NCI-H1436 (cell line): ENCODE measurements at regions not wholly inside any gene's neighbourhood (a gene's known extent, or its start where the extent isn't known, plus 50 kb on each side); places are given as distances from the start of the nearest gene placed in this dataset.

Experiments used
- DNase-seq: peaks from one replicate; lab custom pipeline; 2025; lab: John Stamatoyannopoulos, UW

DNA sequence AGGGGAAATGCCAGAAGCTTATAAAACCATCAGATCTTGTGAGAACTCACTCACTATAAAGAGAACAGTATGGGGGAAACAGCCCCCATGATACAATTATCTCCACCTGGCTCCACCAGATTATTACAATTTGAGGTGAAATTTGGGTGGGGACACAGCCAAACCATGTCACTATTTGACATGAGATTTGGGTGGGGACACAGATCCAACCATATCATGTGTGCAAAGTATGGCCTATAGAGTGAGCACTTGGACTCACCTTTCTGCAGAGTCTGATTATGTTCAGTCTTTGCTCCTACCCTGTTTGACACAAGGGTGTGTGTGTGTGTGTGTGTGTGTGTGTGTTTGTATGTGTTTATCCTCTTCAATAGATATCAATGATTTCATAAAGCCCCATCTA lies 287.5 kb downstream of the ZNF536 start:
- DNase-seq = no peak

DNA sequence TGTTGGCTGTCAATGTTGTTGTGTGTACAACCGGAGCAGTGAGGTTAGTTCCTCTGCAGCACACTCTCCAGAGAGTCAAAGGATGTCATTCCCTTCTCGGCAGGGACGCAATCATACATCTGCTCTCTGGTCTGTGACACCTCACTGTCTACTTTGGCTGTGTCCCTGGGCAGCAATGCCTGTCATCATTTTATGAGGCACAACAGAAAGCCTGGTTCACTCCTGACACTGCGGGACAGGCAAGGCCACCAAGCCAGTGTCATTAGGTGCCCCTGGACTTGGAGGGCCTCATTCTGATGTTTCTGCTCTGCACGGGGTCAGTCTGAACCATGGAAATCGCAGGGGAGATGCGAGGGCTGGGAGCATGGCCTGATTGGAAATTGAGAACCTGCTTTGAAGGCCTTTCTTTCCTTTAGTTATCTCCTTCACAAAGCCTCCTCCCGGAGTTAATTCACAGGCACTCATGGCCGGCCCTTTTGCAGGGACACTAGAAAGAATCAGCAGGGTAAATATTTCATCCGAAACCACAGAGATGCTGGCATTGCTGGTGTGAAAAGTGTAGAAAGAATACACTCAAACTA lies 284.4 kb downstream of the ZNF536 start:
- no peak for DNase-seq

DNA sequence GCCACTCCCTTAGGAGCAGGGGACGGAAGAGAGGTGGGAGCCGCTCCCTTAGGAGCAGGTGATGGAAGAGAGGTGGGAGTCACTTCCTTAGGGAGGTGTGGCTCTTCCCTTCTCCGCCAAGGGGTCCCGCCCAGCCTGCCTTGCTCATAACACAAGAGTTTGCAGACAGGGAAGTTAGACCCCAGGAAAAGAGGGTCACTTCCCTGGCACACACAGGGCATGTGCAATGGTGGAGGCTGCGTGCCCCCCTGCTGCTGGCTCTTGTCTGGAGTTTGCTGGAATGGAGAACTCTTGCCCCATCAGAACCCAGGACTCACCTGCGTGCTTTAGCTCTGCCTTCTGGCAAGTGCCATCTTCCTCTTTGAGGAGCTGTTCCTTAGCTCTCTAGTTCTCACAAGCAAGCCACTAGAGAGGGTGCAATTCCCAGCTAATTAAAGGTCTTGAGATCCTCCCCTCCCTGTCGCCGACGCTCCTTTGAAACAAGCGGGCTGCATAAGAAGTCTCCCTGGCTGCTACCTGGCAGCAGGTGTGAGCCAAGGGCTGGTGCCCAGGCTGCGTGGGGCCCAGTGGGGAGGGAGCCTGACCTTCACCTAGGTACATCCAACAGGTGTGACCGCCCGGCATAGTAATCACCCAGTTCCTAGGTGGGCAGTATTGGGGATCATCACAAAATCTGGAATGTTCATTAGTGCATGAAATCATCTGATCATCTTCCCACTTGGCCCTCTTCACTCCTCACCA lies 281.6 kb downstream of the ZNF536 start:
- DNase-seq = no peak

DNA sequence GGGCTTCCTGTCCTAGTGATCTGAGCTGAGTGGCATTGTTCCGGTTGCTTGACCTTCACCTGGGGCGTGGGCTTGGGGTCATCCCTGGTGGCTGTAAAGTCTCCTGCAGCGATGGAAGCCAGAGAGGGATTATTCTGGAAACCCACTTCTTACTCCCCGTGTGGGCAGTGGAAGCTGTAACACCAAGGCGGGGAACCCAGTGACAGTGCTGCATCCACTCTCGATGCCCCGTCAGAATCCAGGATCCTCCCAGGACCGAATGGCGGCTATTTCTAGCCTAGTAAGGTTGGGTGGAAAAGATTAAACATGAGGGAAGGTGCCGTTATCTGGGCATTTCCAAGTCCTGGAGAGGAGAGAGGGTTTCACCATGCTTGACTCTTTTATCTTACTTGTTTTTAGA lies 280.6 kb downstream of the ZNF536 start:
- DNase-seq = no peak

DNA sequence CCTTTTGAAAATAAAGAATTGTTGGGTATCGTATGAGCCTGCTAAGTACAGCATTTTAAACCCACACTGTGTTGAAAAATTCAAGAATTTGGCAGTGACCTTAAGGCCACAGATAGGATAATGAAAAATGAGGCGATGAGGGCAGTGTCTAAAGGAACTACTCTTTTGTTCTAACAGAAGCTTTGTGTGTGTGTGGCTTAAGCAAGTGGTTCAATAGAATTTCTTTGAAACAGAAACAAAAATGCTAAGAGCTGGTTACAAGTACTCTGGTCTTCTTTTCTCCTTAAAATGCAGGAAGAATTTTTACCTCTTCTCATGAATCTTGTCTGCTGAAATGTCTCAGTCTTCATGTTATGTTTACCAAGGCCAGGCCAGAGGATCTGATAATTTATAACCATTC lies 279.5 kb downstream of the ZNF536 start:
- DNase-seq = no peak

DNA sequence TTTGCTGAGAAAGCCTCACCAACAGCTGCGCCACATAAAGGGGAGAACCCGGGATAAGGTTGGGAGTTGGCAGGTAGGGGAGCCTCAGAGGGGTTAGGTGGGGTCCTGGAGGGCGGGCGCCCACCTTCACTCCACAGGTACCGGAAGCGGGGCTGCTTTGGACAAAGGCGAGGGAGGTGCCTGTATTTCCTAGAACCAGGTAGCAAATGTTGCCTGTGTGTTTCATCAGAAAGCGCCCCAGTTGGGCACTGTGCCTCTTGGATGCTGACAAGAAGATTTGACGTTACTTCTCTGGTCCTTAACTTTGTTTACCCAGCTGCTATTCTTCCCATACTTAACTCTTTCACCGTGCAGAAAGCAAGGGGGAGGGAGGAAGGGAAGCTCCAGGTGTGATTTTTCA lies 278.9 kb downstream of the ZNF536 start:
- peak; percentile 59 for DNase-seq

DNA sequence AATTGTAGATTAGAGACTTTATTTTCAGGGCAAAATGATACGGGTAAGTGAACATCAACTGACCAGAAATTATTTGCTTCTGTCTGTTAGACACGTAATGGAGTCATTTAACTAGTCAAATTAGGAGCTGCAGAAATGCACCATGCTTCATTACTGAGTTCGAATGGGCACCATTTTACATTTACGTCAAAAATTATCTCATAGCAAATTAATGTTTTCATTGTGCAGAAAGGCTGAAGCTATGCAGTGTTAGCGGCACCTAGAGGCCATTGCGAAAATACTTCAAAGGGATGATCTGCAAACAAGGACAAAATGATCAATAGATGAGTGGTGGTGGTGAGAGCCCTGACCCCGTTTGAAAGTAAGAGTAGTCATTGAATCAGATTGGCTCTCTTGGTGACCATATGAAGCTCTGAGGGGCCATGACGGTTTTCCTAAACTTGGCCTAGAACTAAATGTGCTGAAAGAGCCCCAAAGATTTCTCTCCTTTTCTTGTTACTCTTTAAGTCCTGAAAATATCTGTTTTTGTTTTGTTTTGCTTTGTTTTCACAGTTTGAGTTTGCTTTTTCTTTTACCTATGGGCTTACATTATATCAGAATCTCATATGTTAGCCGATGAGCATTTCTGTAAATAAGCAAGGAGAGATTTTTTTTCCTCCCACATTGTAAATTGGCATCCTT lies 277.9 kb downstream of the ZNF536 start:
- DNase-seq = peak; percentile 81

DNA sequence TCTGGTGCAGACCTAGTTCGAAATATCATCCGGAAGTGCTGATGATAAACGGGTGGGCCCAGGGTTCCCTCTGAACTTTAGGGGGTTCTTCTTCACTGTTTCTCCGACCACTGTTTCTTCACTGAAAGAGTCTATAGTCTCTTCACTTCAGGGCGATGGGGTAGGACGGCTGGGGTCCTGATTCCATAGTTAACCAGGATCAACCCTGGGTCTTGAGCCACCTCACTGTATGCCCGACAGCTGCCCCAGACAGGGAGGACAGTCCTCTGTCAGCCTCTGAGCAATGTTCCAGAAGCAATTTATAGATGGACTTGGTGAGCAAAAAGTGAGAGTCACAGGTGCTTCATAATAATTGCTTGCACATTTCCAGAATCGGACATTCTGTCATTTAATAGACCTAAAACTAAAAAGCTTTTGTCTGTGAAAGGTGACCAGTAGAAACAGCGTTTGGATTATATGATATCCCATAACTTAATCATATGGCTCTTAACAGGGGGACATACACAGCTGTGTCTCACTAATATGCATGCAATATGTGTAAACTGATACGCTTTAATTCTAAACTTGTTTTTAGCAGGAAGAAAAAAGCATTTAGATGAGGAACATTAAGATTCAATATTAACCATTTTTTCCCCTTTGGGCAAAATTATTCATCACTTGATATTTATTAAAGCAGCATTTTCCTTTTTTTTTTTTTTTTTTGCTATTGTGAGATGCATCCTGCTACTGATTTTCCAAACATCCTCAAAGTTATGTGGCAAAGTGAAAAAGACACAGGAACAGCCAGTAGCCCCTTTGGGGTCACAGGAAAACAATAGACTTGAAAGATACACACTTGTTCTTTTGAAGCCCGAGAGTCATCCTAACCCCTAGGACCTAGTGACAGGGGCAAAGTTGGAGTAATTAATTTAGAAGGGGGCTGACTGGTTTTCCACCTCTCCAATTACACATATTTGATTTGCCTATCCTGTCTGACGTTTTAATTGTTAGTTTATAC lies 277.0 kb downstream of the ZNF536 start:
- DNase-seq = no peak

DNA sequence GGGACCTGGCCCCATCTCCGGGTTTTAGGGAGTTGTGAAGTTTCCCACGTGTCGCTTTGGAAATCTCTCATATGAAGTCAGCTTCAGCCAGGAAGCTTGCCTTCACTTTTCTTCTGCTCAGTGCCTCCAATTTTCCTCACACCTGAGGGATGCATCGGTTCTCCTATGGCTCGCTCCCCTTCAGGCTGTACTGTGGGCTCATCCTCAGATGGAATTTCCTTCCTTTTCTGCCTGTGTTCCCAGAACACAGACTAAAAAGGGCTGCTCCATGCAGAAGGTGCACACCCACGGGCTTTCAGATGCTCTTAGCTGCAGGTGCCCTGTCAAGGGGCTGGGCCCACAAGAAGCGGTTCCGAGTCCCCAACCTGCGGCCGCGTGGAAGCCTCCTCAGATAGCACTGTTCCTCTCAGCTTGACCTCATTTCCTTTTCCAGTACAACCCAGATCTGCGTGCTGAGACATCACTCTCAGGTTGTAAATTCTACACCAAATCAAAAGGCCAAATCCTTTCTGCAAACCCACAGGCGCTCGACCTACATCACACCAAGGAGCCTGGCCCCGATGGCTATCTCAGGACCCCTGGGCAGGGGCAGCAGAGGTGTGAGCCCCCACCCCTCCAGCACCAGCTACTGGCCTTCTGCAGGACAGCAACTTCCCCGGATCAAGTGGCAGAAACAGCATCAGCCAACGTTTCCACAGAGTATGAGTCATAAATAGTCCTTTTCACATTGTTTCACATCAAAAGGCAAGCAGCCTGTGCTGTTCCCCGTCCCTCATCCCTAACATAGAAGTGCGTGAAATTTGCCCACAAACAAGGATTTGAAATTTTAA lies 275.9 kb downstream of the ZNF536 start:
- no peak for DNase-seq

DNA sequence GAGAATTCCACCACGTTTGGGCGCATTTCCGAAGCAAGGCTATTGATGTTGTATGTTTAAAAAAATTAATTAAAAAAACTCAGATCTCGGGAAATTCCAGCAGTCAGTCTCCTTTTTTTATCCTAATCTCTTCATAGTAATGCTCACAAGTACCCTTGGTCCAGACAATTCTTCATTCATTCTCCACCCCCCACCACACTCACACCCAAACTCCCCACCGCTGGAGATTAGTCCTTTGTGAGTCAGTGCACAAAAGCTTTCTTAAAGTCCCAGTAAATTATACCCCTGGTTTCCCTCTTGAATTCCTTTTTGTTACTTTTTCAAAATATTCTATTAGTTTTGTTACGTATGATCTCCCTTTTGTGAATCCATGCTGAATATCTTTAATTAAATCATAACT lies 274.6 kb downstream of the ZNF536 start:
- no peak for DNase-seq

DNA sequence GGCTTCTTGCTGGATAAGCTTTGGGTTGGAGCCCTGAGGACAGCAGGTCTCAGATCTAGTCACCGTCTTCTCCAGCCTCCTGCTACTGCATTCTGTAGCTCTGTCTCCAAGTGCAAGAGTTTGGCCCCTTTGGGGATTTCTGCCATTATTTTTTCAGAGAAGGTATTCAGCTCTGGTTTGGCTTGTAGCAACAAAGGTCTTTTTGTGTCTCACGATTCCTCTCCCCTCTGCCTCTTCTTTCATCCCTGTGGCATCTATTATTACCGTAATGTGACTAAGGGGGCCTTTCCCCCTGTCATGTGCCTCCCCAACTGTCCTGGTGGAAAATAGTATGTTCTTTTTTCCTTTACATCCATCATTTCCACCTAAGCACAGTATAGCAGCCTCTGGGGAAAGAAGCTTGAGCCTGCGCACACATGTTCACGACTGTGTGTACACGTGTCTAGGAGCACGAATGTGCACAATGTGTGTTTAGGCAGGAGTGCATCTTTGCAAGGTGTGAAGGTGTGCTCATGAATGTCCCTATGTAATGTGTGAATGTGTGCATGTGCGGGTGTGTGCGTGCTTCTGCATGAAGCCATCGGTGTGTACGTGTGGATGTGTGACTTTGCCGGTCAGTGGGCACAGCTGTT lies 273.9 kb downstream of the ZNF536 start:
- no peak for DNase-seq

DNA sequence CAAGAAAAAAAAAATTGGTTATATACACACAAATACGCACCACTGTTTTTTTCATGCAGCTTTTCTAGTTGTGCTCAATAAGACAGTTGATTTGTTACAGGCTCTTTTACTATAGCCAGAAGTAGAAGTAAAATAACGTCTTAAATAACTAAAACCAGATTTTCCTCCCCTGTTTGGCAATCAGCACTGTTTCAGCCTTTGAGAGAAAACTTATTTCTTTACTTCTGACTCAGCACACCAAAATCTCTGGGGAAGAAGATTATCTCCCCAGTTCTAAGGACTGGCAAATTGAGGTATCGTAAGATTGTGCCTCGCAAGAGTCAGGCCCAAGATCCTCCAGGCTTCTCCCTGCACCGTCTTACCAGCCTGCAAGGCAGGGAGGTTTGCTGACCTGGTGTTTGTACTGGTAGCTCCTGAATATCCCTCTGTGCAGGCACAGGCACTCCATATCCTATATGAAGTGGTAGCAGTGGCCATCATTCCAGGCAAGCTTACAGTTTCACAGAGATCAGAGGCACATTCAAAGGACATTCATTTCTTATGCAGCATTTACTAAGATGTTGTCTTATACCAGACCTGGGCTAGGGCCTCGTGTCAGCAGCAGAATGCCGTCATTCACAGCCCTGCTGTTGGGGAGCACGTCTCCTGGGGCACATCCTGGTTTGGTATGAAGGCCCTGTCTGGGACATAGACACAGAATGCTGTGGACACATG lies 268.2 kb downstream of the ZNF536 start:
- DNase-seq = no peak

DNA sequence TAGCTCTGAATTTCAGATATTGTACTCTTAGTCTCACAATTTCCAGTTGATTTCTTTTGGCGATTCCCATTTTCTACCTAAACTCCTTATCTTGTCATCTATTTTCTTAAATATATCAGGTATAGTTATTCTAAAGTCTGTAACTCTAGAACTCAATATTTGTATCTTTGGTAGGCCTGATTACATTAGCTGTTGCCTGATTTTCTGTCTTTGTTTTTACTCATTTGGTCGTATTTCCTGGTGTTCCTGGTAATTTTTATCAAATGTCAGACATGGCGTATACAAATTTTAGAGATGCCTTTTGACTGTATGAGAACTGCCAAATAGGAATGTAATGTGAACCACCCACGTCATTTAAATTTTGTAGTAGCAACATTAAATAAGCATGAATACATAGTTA lies 266.7 kb downstream of the ZNF536 start:
- no peak for DNase-seq

DNA sequence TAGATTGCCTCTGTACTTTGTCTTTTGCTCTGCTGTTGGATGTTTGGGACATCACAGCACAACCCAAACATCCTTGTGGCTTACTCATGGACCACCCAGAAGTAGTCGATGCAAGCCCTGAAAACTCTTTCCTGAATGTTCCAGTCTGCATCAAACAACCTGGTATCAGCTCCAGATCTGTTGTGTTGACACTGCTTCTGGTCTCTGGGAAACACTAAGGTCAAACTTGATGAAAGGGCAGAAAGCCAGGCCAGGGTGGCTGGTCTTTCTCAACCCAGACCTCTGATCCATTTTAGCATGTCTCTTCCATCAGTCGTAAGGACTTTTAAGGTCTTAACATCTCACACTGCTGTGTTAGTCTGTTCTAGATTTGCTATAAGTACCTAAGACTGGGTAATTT lies 265.7 kb downstream of the ZNF536 start:
- no peak for DNase-seq

DNA sequence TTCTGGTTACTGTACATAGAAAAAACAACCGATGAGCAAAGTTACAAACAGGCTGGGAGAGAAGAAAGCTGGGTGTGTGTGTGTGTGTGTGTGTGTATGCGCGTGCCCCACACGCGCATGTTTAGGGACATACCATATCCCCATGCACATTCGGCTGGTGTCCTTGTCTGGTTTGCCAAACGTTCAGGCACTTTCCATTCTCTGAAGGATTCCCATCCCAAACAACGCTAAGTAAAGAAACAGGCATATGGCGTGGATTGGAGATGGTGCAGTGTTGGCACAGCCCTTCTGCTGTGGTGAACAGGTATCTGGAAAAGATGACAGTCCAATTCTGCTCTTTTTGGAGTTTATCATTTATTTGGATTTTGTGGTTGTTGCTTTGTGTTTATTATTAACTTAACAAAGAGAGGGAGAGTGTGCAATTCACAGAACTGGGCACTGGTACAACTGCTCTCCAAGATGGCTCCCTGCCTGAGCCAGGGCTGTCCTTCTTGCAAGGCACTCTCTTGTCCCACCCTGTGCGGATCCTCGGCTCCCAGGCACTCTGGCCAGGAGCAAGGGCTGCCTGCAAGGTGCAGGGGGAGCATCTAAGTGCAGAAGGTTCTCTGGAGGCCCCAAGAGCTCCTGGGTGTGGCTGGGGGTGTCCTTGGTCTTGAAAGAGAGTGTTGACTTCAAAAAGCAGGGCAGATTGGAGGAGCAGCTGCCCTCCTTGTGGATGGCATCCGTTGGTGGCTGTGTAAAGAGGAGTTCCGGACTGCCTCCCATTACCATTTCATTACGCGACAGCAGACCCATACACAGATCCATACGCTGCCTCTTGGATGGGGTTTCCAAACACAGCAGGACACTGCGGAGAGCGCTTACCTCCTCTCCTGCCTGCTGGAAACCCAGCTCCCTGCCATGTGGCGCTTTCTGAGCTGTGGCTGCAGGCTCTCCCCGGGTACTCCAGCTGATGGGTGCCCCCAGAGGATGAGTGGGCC lies 263.1 kb downstream of the ZNF536 start:
- DNase-seq = no peak

DNA sequence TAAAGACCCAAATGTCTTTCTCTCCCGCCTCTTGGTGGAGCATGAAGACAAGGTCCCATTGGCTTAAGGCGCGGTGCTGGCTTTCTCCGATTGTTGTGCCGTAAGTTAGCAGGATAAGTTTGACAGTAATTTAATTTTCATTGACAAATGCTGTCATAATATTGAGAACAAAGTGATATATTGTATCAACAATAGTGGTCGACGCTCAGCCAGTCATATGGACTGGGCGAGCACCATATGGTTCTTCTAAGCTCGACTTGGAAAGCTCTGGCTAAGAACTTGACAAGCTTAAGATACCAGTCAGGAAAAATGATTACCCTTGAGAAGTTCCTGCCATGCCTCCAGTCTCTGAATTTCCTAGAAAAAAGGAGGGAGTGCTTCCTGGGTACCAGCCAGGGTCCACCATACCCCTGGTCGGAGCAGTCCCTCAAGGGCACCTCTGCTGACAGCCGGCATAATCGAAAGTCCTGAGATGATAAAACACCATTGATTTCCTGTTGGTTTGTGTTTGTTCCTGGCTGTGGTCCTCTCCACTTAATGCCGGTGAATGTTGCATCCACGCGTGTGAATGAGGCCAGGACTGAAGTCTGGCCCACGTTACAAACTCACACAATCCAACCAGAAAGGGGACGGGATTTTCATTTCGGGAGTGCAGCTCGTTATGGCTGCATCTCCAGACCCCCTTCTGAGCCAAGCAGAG lies 262.1 kb downstream of the ZNF536 start:
- no peak for DNase-seq

DNA sequence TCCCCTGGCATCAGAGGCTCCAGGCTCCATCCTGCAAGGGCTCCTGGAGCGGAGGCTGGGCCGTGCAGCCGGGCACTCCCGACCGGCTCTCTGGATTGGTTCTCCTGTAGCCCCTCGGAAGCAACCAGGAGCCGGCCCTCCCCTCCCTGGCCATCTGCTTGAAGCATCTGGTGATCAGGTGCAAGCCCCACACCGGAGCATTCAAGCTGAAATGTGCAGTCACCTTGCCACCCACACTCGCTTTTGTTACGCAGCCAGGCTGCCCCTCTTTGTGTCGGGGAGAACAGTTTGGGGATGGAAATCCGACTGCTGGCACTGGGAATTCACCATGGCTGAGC lies 258.8 kb downstream of the ZNF536 start:
- DNase-seq = no peak

DNA sequence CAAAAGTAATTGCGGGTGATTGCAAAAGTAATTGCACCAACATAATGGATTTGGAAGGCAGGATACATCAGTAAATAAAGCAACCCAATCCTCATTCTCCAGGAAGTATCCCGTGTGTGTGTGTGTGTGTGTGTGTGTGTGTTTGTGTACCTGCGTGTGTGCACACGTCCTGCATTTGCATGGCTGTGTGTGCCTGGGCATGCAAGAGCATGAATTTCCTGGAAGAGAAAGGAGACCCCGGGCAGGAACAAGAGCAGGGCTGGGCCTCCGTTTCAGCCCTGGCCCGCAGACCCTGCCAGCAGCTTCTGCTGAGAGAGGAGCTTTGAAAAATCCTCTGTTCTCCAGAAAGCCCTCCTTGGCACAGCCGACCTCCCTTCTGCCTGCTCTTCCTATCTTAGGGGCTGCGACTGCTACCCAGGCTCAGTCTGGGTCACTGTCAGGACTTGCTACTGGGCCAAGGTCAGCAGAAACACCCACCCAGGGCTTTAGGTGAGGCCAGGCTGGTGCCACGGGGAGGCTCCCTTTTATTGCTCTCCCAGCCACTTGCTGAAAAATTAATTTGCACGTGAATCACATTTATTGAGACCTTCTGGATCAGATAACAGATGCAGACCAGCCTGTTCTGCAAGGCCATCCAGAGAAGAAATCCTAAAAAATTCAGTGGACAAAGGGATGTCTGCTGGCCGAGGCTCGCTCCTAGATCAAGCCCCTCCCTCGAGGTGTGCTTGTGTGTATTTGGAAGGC lies 258.3 kb downstream of the ZNF536 start:
- DNase-seq = peak; percentile 14
